M059J (cell line): ENCODE measurements at regions not wholly inside any gene's neighbourhood (a gene's known extent, or its start where the extent isn't known, plus 50 kb on each side); places are given as distances from the start of the nearest gene placed in this dataset.
"Not testable (repeated sequence)": the region's sequence is repeated elsewhere in the genome, so short reads cannot be mapped to it uniquely, and the experiment has no call there.

Experiments used
- DNase-seq: peaks from one replicate; pipeline ENCODE4 v3.0.0-alpha.2; 2012; ENCODE audit warnings: low read depth

DNA sequence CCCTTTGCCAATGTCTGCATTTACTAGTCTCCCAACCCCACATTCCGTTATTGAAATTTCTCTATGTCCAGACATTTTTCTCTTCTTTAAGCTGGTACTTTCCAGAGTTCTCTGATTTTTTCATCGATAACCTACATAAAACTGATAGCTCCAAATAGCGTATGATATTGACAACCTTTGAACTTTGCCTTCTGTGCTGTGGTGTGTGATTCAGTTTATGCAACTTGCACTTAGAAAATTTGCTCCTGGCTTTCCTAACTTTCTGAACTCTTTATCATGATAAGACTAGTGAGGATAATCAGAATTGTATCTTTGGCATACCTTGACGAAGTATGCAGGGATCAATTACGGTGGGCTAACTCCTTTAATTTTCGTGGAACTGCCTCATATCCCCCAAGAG is 1261.3 kb downstream of the SI start:
- no peak for DNase-seq

DNA sequence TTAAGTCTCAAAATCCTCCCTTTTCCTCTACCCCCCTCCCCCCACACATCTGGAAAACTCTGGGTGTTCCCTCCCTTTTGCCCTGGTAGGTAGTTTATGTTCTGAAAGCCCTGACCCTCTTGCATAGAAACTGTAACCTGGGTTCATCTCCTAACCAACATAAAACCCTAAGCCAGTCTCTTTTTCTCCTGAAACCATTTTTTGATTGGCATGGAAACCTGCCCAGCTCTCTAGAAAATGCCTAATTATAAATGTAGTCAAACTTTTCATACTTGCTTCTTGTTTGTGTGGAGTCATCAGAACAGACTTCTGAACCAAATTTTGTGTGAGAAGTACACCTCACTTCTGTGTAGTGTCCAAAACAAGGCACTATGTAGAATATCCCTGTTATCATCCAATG is 1264.4 kb downstream of the SI start:
- no peak for DNase-seq

DNA sequence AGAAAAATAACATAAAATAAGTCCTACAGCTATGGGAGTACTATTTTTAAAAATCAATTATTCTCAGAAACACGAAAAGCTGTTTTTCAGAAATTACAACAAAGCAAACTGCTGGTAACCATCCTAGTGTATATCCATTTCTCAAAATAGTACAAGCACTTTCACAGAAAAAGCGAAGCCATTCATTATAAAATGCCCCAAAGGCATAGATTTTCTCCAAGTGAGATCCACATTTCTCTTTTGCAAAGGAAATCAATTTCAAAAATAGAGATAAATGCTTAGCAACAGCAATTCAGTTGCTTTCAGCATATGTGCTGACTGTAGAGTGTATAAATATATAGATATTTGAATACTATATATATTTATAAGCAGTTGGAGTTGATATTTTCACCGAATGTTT is 1266.3 kb downstream of the SI start:
- DNase-seq: no peak

DNA sequence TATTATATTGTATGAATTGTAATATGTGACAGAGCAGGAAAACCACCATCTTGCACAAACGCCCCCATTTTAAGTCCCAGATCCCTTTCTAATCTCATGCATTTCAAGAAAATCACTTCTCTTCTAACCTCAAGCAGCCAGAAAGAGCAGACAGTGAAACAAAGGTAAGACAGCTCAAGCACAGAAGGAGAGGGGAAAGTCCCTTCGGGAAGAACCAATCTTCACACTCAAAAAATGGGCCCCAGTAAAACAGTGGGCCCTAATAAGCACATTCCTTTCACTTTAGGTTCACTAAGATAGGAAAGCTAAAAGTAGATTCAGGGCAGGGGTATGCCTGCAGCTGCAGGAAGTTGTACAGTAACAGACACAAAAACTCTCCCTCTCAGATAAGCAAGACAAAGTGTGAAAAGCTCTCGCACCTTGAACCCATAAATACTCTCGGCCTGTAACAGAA is 1268.7 kb downstream of the SI start:
- no peak for DNase-seq

DNA sequence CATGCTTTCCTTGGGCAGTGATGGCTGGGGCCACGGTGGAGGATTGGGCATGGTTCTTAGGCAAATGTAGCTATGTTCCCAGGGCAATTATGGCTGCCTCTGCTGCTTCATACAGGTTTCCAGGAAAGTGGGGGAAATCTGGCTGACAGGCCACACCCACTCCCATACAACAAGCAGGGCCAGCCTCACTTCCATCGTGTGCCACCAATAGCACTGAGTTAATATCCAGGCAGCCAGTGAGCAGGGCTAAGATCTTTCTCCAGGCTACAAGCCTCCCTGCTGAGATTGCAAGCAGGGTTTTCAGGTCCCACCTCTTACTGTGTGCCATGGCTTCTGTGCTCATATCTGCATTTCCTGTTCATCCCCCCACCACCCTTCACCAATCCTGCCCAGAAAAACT is 1291.9 kb downstream of the SI start:
- DNase-seq: no peak

DNA sequence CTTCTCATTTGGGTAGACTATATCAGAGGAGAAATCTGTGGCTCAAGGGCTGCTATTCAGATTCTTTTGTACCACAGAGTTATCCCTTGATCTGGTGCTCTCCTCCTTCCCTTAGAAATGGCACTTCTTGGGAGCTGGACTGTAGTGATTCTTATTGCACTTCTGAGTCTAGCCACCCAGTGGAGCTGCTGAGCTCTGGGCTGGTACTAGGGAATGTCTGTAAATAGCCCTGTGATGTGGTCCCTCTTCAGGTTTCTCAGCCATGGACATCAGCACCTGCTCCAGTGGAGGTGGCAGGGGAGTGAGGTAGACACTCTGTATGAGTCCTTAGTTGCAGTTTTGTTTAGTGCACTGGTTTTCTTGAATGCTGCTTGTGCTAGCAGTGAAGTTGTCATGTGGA is 1292.6 kb downstream of the SI start:
- no peak for DNase-seq

DNA sequence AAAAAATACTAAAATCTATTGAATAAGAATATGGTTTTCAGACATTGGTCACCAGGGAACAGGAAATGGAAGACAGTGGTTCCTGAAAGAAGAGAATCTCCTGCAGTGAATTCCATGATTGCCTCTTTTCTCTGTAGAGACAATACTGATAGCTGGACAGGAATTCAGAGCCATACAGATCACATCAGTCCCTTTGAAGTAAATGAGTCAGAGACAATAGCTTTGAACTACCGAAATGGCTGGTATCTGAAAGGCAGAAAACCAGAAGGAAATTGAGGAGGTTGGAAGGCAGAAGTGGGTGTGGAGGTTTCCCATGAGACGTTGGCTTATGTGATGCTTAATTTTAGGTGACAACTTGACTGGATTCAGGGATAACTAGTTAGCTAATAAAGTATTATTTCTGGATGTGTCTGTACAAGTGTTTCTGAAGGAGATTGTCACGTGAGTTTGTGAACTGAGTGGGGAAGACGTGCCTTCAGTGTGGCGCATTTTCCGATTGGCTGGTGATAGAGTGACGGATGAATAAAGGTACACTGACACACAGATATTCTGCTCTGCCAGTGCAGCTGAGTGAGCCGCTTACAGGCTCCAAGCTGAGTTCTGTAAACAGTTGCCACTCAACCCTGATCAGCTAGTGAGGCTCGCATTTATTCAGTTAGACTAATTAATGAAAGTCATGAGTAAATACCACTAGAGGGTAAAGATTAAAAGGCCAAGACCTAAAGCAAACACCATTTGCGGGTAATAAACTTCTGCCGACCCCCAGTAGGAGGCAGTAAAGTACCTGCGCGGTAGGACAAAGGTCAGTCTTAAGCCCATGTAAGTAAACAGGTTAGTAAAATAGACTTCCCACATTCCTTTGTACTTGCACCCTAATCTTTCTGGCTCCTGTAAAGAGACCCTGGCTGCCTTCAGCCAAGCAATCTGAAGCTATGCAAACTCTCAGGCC is 1298.6 kb downstream of the SI start:
- DNase-seq: no peak

DNA sequence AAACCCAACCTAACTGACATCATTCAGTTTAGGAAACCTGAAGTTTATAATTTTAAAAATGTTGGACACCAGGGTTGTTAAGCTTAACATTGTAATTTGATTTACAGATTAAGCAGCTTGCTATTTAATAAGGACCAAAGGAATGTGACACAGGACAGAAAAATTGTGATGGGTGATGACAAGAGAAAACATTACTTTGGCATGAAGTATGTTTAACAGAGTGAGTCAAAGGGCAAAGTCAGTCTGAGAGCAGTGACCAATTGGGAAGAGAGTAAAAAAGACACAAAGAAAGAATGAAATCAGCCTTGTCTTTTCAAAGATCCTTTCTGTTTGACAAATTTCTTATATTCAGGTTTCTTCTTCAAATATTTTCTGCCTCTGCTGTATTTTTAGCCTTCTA is 1301.6 kb downstream of the SI start:
- DNase-seq: no peak

DNA sequence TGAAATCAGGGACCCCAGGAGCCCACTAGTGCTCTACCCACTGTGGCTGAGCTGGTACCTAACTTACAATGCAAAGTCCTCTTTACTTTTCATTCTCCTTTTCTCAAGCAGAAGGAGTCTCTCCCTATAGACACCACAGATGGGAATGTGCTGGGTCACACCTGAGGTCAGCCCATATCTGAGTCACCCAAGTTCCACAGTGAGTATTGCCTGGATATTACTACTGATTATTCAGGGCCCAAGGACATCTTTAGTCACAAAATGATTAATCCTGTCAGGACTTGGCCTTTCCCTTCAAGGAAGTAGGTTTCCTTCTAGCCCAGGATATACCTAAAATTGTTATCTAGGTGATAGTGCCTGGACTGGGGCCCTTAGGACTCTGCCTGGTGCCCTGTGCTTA is 1305.2 kb downstream of the SI start:
- no peak for DNase-seq

DNA sequence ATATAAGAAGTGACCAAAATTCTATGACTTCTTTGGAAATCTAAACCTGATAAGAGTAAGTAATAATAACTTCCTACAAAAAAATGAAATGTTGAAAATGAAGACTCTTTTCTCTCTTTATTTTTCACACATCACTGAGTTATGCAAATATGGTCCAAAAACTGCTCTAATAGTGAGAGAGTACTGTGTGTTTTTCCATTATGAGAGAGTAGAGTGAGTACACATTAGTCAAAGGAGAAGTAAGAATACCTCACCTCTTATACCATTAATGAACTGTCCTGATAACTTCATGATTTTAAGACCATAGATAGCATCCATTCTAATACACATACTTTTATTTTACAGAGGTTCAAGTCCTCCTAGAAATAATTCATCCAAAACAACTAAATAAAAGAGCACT is 1310.2 kb downstream of the SI start:
- DNase-seq: no peak

DNA sequence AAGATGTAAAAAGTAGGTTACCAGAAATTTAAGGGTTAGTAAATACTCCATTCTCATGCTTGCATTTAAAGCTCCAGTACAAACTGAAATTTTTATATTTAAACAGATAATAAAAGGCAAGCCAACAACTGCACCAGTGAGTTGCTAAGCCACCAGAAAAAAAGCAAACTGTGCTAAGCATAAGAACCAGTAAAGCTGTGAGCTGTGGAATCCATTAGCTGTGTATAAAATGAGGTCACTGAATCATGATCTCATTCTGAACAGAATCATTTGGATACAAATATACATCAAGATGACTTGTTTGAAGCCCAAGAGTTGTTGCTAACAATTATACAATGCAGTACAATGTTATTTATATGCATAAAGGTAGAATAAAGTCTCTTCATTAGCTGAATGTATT is 1312.2 kb downstream of the SI start:
- DNase-seq: no peak

DNA sequence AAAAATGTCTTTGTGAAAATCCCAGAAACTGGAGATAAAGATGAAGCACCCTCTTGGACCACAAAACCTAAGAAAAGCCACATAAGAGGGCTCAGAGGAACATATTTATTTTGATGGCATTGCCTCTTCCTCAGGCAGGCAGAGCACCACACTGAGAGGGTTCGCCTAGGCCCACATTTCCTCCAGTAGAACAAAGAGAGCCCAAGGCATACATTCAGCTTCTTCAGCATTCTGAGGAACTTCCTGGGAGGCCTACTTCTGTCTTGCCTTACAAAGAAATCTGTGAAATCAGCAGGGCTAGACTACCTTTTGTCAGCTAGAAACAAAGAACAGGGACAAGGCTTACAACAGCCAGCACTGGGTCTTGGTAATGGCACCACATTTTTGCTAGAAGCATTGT is 1325.3 kb downstream of the SI start:
- DNase-seq: no peak

DNA sequence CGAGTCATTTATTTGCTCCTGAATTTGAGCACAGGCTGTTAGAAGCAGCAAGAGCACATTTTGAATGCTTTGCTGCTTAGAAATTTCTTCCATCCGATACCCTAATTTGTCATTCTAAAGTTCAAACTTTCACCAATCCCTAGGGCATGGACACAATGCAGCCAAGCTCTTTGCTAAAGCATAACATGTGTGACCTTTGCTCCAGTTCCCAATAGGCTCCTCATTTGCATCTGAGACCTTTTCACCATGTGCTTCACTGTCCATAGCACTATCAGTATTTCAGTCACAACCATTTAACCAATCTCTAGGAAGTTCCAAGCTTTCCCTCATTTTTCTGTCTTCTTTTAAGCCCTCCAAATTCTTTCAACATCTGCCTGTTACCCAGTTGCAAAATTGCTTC is 1333.1 kb downstream of the SI start:
- no peak for DNase-seq

DNA sequence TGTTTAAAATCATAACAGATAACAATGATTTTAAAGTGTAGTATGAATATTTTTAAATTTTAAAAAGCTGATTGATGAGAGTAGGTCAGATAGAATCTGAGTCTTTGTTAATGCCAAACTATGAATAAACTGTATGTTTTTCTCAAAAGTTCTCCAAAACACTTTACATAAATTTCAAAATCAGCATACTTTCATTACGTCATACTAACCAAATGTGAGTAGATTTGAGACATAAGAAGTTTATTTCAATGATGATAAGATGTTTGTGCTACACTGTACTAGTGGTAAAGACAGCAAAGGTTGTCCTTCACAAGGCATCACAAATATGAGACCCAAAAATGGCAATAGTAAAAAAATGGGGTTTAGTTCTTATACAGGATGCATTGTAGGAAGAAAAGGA is 1342.9 kb downstream of the SI start:
- DNase-seq: no peak

DNA sequence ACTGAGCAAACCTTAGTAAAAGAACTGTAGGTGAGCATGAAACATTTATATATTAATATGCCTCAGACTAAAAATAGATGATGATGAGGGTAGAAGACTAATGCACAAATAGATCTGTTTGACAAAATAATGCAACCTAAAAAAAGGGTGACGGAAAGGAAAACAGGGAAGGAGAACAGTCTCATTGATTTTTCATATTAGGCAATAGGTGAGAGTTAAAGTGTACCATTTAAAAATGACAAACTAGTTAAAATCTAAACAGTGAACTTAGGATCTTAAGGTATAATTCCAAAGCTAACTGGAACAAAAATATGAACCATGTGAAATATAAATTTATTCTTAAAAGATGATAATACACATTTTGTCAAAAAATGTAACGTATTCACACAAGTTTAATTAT is 1347.6 kb downstream of the SI start:
- no peak for DNase-seq

DNA sequence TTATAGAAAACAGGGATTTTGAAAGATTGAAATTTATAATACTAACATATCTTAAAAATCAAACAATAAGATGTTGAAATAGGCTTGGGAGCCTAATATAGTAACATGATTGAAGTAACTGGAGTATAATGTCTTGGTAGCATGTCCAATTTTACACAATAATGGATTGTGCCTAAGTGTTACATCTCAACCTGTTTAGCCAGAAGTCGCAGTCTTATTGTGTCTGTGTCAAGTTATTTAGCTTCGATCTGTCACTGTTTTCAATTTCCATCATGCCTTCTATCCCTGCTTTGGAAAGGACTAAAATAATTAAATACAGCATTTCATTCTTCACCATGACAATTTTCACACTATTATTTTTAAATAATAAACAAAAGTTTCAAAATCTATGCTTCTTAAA is 1352.2 kb downstream of the SI start:
- no peak for DNase-seq

DNA sequence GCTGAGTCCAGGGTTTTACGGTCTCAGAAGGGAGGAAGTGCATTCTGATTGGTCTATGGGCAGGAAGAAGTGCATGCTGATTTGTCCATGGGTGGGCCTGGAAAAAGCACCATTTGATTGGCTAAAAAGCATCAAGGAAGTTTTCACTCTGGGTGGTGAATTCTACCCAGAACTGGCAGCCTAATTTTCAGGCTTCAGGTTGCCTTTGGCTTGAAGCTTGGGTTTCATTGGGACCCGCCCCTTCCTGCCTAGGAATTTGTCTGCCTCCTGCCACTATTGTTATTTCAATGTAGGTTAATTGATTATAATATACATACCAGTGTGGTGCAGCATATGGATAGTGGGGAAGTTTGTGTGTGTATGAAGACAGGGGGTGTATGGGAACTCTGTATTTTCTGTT is 1355.9 kb downstream of the SI start:
- DNase-seq: no peak

DNA sequence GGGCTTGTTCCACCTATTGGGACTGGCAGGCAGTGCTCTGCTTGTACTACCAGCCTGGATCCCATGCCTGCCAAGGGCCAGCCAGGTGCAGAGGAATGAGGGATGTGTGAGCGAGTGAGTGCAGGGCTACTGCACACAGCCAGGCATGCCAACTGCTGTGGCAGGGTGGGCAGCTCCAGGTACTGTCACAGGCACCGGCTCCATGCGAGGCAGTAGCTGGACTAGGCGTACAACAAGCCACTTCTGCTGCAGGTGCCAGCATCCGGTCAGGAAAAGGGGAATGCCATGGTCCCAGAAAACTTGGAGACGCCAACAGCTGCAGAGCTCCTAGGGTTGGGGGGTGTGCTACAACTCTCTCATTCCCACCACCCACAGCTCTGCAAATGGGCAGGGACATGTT is 1356.7 kb downstream of the SI start:
- no peak for DNase-seq

DNA sequence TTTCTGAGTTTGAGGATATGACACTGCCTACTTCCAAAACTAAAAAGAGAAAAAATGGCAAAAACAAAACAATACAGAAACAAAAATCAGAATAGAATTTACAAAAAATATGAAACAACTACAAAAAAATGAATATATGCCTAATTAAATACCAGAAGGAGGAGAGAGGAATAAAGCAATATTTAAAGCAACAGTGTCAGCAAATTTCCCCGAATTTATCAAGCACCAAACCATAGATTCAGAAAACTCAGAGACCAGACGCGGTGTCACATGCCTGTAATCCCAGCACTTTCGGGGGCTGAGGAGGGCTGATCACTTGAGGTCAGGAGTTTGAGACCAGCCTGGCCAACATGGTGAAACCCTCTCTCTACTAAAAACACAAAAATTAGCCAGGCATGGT is 1360.9 kb downstream of the SI start:
- DNase-seq: no peak

DNA sequence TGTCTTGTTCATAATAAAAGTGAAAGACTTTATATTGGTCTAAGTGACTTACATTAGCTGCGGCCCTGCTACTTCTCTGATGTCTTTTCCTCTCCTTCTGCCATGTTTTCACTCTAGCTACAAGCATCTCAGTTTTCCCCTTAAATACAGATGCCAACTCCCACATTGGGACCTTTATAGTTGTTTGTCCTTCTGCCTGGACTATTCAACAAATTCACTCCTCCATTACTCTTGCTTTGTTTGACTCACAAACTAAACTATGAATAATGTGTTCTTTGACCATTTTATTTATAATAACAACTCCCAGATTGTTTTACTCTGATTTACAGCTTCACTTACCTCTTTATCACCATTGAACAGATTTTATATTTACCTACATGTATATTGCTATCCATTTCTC is 1369.9 kb downstream of the SI start:
- no peak for DNase-seq

DNA sequence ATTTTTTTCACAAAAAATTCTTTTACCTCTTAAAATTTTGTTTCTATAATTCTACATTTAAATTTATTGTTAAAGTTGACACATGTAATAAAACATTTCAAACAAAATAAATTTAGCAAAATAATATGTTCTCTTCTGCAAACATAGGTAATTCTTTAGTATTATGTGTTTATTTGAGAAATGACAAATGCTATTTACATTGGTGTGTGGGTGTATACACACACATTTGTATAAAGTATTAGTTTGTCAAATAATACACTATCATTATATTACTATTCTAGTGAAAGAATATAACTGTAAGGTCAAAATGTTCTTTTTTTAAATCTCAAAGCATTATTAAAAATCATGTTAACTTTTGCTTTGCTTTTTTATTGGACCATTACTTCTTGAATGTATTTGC is 1370.6 kb downstream of the SI start:
- DNase-seq: no peak

DNA sequence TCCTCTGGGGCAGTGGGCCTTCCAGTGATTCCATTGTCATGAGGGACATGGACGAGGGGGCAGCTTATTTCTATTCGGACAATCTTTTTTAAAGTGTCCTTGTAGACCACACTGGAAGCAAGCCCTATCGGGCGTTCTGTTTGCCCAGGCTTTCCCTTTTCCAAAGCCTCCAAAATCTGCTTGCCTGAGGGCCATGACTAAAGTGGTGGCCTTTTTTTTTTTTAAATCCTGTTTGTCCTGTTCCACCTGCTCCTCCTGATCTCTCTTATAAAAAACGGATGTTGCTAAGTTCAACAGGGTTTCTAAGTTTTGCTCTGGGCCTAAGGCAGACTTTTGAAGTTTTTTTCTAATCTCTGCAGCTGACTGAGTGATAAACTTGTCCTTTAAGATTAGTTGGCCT is 1380.1 kb downstream of the SI start:
- DNase-seq: not testable (repeated sequence)

DNA sequence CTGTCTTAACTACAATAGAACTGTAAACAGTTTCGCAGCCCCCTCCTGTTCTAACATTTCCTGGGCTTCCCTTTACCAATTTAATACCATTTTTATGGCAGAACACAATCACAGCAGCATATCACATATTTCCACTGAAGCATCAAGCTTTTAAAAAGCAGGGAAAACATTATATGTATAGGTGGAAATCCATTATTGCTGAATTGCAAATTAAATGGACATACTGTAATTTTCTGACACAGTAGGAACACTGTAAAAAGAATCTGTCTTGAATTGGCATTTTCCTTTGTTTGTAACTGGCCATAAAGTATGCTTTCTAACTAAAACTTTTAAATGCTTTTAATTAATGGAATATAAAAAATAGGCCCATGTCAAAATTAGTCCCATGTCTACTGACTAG is 1385.8 kb downstream of the SI start:
- DNase-seq: no peak

DNA sequence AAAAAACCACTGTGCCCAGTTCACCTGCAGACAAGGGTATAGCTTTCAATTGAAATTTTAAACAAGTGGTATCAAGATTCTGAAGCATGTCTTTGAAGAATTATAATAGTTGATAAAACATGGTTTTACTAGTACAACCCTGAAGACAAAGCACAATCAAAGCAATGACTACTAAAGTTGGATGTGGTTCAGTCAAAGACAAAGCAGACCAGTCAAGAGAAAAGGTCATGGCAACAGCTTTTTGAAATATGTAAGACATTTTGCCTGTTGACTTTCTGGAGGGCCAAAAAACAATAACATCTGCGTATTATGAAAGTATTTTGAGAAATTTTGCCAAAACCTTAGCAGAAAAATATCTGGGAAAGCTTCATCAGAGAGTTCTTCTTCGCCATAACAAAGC is 1393.6 kb downstream of the SI start:
- DNase-seq: no peak
